Adipocyte (in vitro differentiated cells): ENCODE measurements at regions not wholly inside any gene's neighbourhood (a gene's known extent, or its start where the extent isn't known, plus 50 kb on each side); places are given as distances from the start of the nearest gene placed in this dataset.
A peak's percentile ranks its signal among the peaks of the same experiment; 100 is the strongest.
"Not testable (repeated sequence)": the region's sequence is repeated elsewhere in the genome, so short reads cannot be mapped to it uniquely, and the experiment has no call there.

Experiments used
- DNase-seq: peaks from one replicate; pipeline ENCODE4 v3.0.0-alpha.2; 2015; ENCODE audit warnings: low read depth
- H3K27me3 ChIP-seq: replicated peaks from 2 replicates; pipeline ENCODE4 v1.7.0; 2013; ENCODE audit warnings: mild to moderate bottlenecking, low read length, moderate library complexity; ENCODE audit not compliant: control insufficient read depth, insufficient read depth
- H3K36me3 ChIP-seq: 2 replicates; pipeline ENCODE4 v1.7.0; 2013; ENCODE audit warnings: low read length, mild to moderate bottlenecking, moderate library complexity; ENCODE audit not compliant: control insufficient read depth, insufficient read depth, severe bottlenecking
- H3K4me1 ChIP-seq: 2 replicates; pipeline ENCODE4 v1.7.0; 2013; ENCODE audit warnings: mild to moderate bottlenecking, low read length, moderate library complexity; ENCODE audit not compliant: control insufficient read depth, insufficient read depth
- H3K4me3 ChIP-seq: 2 replicates; pipeline ENCODE4 v1.7.0; 2013; ENCODE audit warnings: mild to moderate bottlenecking, low read length, moderate library complexity
- H3K9ac ChIP-seq: 2 replicates; pipeline ENCODE4 v1.7.0; 2013; ENCODE audit warnings: mild to moderate bottlenecking, low read length, moderate library complexity
- H3K9me3 ChIP-seq: 2 replicates; pipeline ENCODE4 v1.7.0; 2013; ENCODE audit warnings: mild to moderate bottlenecking, low read length, moderate library complexity; ENCODE audit not compliant: control insufficient read depth

GRCh38 chr4:132195176-132195575 lies 953.9 kb upstream of the PCDH10 start:
- peak; percentile 57 for DNase-seq
- H3K9me3 ChIP-seq, result no peaks in the 10 kb centered on the region

GRCh38 chr4:132203618-132204017 lies 945.5 kb upstream of the PCDH10 start:
- H3K4me1 ChIP-seq, result no peaks in the 10 kb centered on the region
- H3K36me3 ChIP-seq, result no peaks in the 10 kb centered on the region
- H3K9me3 ChIP-seq, result no peaks in the 10 kb centered on the region
- DNase-seq, result no peak
- no peaks in the 10 kb centered on the region for H3K27me3 ChIP-seq
- no peak overlapping the region for H3K9ac ChIP-seq
- H3K4me3 ChIP-seq, result no peak overlapping the region

More at GRCh38 chr4:132195176-132195575, 953.9 kb upstream of the PCDH10 start:
- H3K4me3 ChIP-seq, result no peak overlapping the region
- H3K36me3 ChIP-seq, result no peaks in the 10 kb centered on the region
- H3K27me3 ChIP-seq, result no peaks in the 10 kb centered on the region
- no peaks in the 10 kb centered on the region for H3K4me1 ChIP-seq
- H3K9ac ChIP-seq, result no peak overlapping the region

GRCh38 chr4:132214519-132214918 lies 934.6 kb upstream of the PCDH10 start:
- H3K4me3 ChIP-seq, result no peak overlapping the region
- no peaks in the 10 kb centered on the region for H3K4me1 ChIP-seq
- H3K9ac ChIP-seq, result no peak overlapping the region
- no peaks in the 10 kb centered on the region for H3K27me3 ChIP-seq
- no peaks in the 10 kb centered on the region for H3K36me3 ChIP-seq
- H3K9me3 ChIP-seq, result no peaks in the 10 kb centered on the region
- no peak for DNase-seq

GRCh38 chr4:132218406-132218805 lies 930.7 kb upstream of the PCDH10 start:
- Histone ChIP-seq H3K27me3 (no peaks in the 10 kb centered on the region), H3K9me3 (no peaks in the 10 kb centered on the region), H3K4me3 (no peak overlapping the region), H3K4me1 (no peaks in the 10 kb centered on the region), H3K36me3 (no peaks in the 10 kb centered on the region), H3K9ac (no peak overlapping the region)
- no peak for DNase-seq

GRCh38 chr4:132227151-132227856 lies 921.8 kb upstream of the PCDH10 start:
- no peaks in the 10 kb centered on the region for H3K36me3 ChIP-seq
- peak overlapping the region; percentile 50 for H3K4me3 ChIP-seq
- H3K4me1 ChIP-seq, result no peaks in the 10 kb centered on the region
- no peaks in the 10 kb centered on the region for H3K27me3 ChIP-seq
- no peak overlapping the region for H3K9ac ChIP-seq
- peaks cover 11% of the 10 kb centered on the region for H3K9me3 ChIP-seq
- DNase-seq, result no peak

GRCh38 chr4:132227857-132228165 lies 921.3 kb upstream of the PCDH10 start:
- peak; percentile 10 for DNase-seq
- not testable (repeated sequence) for H3K27me3 ChIP-seq, H3K36me3 ChIP-seq, H3K4me1 ChIP-seq, H3K9ac ChIP-seq
- peaks cover 11% of the 10 kb centered on the region for H3K9me3 ChIP-seq
- H3K4me3 ChIP-seq, result peak overlapping the region; percentile 50

- H3K9ac ChIP-seq, result no peak overlapping the region
- no peaks in the 10 kb centered on the region for H3K4me1 ChIP-seq
- H3K4me3 ChIP-seq, result no peak overlapping the region
- no peaks in the 10 kb centered on the region for H3K36me3 ChIP-seq
- peaks cover 11% of the 10 kb centered on the region for H3K9me3 ChIP-seq
- no peaks in the 10 kb centered on the region for H3K27me3 ChIP-seq
- DNase-seq, result no peak
These were observed 920.4 kb upstream of the PCDH10 start for GRCh38 chr4:132228676-132229075.

- Histone ChIP-seq H3K4me3 (no peak overlapping the region), H3K4me1 (no peaks in the 10 kb centered on the region), H3K9ac (no peak overlapping the region), H3K9me3 (peaks cover 11% of the 10 kb centered on the region), H3K36me3 (no peaks in the 10 kb centered on the region), H3K27me3 (no peaks in the 10 kb centered on the region)
- DNase-seq, result no peak
These were observed 919.1 kb upstream of the PCDH10 start for GRCh38 chr4:132230025-132230424.

GRCh38 chr4:132238697-132239096 lies 910.4 kb upstream of the PCDH10 start:
- Histone ChIP-seq H3K9ac (no peak overlapping the region), H3K4me1 (no peaks in the 10 kb centered on the region), H3K36me3 (no peaks in the 10 kb centered on the region), H3K27me3 (no peaks in the 10 kb centered on the region), H3K4me3 (no peak overlapping the region), H3K9me3 (peaks cover 5% of the 10 kb centered on the region)
- no peak for DNase-seq

GRCh38 chr4:132240081-132240480 lies 909.0 kb upstream of the PCDH10 start:
- H3K9me3 ChIP-seq, result peaks cover 5% of the 10 kb centered on the region
- no peak for DNase-seq
- H3K36me3 ChIP-seq, result no peaks in the 10 kb centered on the region
- H3K4me3 ChIP-seq, result no peak overlapping the region
- no peak overlapping the region for H3K9ac ChIP-seq
- H3K4me1 ChIP-seq, result no peaks in the 10 kb centered on the region
- H3K27me3 ChIP-seq, result no peaks in the 10 kb centered on the region

- no peak for DNase-seq
- Histone ChIP-seq H3K4me3 (no peak overlapping the region), H3K9ac (no peak overlapping the region), H3K36me3 (no peaks in the 10 kb centered on the region), H3K9me3 (peaks cover 5% of the 10 kb centered on the region), H3K27me3 (no peaks in the 10 kb centered on the region), H3K4me1 (no peaks in the 10 kb centered on the region)
These were observed 903.8 kb upstream of the PCDH10 start for GRCh38 chr4:132245319-132245718.

GRCh38 chr4:132264176-132264575 lies 884.9 kb upstream of the PCDH10 start:
- Histone ChIP-seq H3K9me3 (no peaks in the 10 kb centered on the region), H3K4me3 (no peak overlapping the region), H3K27me3 (no peaks in the 10 kb centered on the region), H3K4me1 (no peaks in the 10 kb centered on the region), H3K9ac (no peak overlapping the region), H3K36me3 (no peaks in the 10 kb centered on the region)
- peak; percentile 29 for DNase-seq
